Right lobe of liver (tissue), 4 donors: ENCODE measurements at regions not wholly inside any gene's neighbourhood (a gene's known extent, or its start where the extent isn't known, plus 50 kb on each side); places are given as distances from the start of the nearest gene placed in this dataset.

Source experiments
- POLR2A ChIP-seq: fragments of 450-650 bp; IDR thresholded peaks from one replicate; pipeline ENCODE4 v1.6.1; 2017; ENCODE audit warnings: antibody characterized with exemption, mild to moderate bottlenecking
- TF ChIP-seq, protein P1 (sequence below), 4 donors: fragments of 200-600 bp in 3 of 4; fragments of 450-650 bp in 1 of 4; IDR thresholded peaks; one replicate each; pipeline versions ENCODE4 v1.5.1 to v1.8.0; 2016 to 2022; ENCODE audit warnings: antibody characterized with exemption in 4 of 4, mild to moderate bottlenecking in 2 of 4
- donor health status: DM: no; HTN: no; CAD: no.
- donor health status: DM: no; HTN: no; CAD: no.
- donor health status: DM: no; HTN: yes; CAD: no.

DNA sequence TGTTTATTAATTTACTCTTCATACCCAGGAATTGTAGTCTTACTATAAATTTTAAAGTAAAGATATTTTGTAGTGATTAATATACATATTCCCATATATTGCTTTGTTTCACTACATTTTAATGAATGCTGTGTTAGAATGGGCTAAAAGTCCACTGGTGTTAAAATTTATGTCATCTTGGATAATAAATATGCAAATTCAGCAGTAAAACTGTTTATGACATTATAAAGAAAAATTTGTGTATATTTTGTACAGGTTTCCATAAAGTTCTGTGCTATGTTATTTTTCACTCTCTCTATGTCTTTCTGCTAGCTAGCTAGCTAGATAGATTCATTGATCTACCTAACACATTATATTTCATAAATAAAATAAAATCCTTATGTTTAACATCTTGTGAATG lies 1071.2 kb downstream of the FAT4 start:
- TF ChIP-seq, protein P1, sequence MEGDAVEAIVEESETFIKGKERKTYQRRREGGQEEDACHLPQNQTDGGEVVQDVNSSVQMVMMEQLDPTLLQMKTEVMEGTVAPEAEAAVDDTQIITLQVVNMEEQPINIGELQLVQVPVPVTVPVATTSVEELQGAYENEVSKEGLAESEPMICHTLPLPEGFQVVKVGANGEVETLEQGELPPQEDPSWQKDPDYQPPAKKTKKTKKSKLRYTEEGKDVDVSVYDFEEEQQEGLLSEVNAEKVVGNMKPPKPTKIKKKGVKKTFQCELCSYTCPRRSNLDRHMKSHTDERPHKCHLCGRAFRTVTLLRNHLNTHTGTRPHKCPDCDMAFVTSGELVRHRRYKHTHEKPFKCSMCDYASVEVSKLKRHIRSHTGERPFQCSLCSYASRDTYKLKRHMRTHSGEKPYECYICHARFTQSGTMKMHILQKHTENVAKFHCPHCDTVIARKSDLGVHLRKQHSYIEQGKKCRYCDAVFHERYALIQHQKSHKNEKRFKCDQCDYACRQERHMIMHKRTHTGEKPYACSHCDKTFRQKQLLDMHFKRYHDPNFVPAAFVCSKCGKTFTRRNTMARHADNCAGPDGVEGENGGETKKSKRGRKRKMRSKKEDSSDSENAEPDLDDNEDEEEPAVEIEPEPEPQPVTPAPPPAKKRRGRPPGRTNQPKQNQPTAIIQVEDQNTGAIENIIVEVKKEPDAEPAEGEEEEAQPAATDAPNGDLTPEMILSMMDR (IDR thresholded peaks at IDR 0.05), result no peak
- TF ChIP-seq POLR2A, result no peak
